Endothelial cell (in vitro differentiated cells): ENCODE measurements at regions not wholly inside any gene's neighbourhood (a gene's known extent, or its start where the extent isn't known, plus 50 kb on each side); places are given as distances from the start of the nearest gene placed in this dataset.

Source experiments
- DNase-seq: peaks from one replicate; pipeline ENCODE4 v3.0.0; 2021; ENCODE audit warnings: low spot score
- H3K27ac Mint-ChIP-seq: one replicate; pipeline ENCODE4 v1.8.0; 2021; ENCODE audit warnings: mixed read lengths, inconsistent platforms; ENCODE audit not compliant: unreplicated experiment
- H3K27me3 Mint-ChIP-seq: one replicate; pipeline ENCODE4 v1.8.0; 2021; ENCODE audit warnings: mild to moderate bottlenecking, moderate library complexity, mixed read lengths, inconsistent platforms; ENCODE audit not compliant: unreplicated experiment
- H3K36me3 Mint-ChIP-seq: one replicate; pipeline ENCODE4 v1.8.0; 2021; ENCODE audit warnings: mild to moderate bottlenecking, low read depth, mixed read lengths, inconsistent platforms; ENCODE audit not compliant: unreplicated experiment
- H3K4me1 Mint-ChIP-seq: one replicate; pipeline ENCODE4 v1.8.0; 2021; ENCODE audit warnings: mild to moderate bottlenecking, mixed read lengths, inconsistent platforms; ENCODE audit not compliant: unreplicated experiment
- H3K4me3 Mint-ChIP-seq: one replicate; pipeline ENCODE4 v1.8.0; 2021; ENCODE audit warnings: mild to moderate bottlenecking, mixed read lengths, inconsistent platforms; ENCODE audit not compliant: unreplicated experiment
- H3K9me3 Mint-ChIP-seq: one replicate; pipeline ENCODE4 v1.8.0; 2021; ENCODE audit warnings: mixed read lengths, inconsistent platforms; ENCODE audit not compliant: unreplicated experiment
- CTCF ChIP-seq: fragments of 200-600 bp; sonication (generic); IDR thresholded peaks from one replicate; pipeline ENCODE4 v1.5.0; 2021; ENCODE audit warnings: antibody characterized with exemption; ENCODE audit not compliant: unreplicated experiment

- no peak for DNase-seq
- H3K36me3 Mint-ChIP-seq = no peaks in the 10 kb centered on the region
- no peaks in the 10 kb centered on the region for H3K27me3 Mint-ChIP-seq
- H3K27ac Mint-ChIP-seq = no peak overlapping the region
- H3K4me3 Mint-ChIP-seq = no peak overlapping the region
- H3K4me1 Mint-ChIP-seq = no peaks in the 10 kb centered on the region
- H3K9me3 Mint-ChIP-seq = no peaks in the 10 kb centered on the region
- TF ChIP-seq CTCF = no peak
Observed at GRCh38 chr9:115373710-115374045, 255.7 kb upstream of the TNC start.

GRCh38 chr9:115374724-115375268, 256.8 kb upstream of the TNC start:
- Mint-ChIP-seq H3K4me3 (no peak overlapping the region), H3K4me1 (no peaks in the 10 kb centered on the region), H3K27ac (no peak overlapping the region), H3K27me3 (no peaks in the 10 kb centered on the region), H3K36me3 (no peaks in the 10 kb centered on the region), H3K9me3 (no peaks in the 10 kb centered on the region)
- DNase-seq = no peak
- TF ChIP-seq CTCF = no peak

- Mint-ChIP-seq H3K27me3 (no peaks in the 10 kb centered on the region), H3K4me1 (no peaks in the 10 kb centered on the region), H3K27ac (no peak overlapping the region), H3K36me3 (peaks cover 3% of the 10 kb centered on the region), H3K4me3 (no peak overlapping the region), H3K9me3 (no peaks in the 10 kb centered on the region)
- TF ChIP-seq CTCF = no peak
- no peak for DNase-seq
Observed at GRCh38 chr9:115378241-115378640, 260.3 kb upstream of the TNC start.

- H3K4me3 Mint-ChIP-seq = no peak overlapping the region
- no peaks in the 10 kb centered on the region for H3K4me1 Mint-ChIP-seq
- H3K27me3 Mint-ChIP-seq = no peaks in the 10 kb centered on the region
- H3K36me3 Mint-ChIP-seq = peaks cover 3% of the 10 kb centered on the region
- no peak for DNase-seq
- no peaks in the 10 kb centered on the region for H3K9me3 Mint-ChIP-seq
- TF ChIP-seq CTCF = no peak
- H3K27ac Mint-ChIP-seq = no peak overlapping the region
Observed at GRCh38 chr9:115378758-115379157, 260.8 kb upstream of the TNC start.

- H3K9me3 Mint-ChIP-seq = no peaks in the 10 kb centered on the region
- H3K4me1 Mint-ChIP-seq = no peaks in the 10 kb centered on the region
- no peak overlapping the region for H3K4me3 Mint-ChIP-seq
- no peaks in the 10 kb centered on the region for H3K27me3 Mint-ChIP-seq
- no peak for TF ChIP-seq CTCF
- no peak overlapping the region for H3K27ac Mint-ChIP-seq
- H3K36me3 Mint-ChIP-seq = peaks cover 3% of the 10 kb centered on the region
- no peak for DNase-seq
Observed at GRCh38 chr9:115379719-115380118, 261.8 kb upstream of the TNC start.
